HG02938 (cell line): ENCODE measurements at regions not wholly inside any gene's neighbourhood (a gene's known extent, or its start where the extent isn't known, plus 50 kb on each side); places are given as distances from the start of the nearest gene placed in this dataset.

Source experiments
- ATAC-seq: cut with Tn5 transposase; IDR thresholded peaks from one replicate; pipeline ENCODE4 v1.9.1; 2021; ENCODE audit warnings: mild to moderate bottlenecking, moderate library complexity; ENCODE audit not compliant: unreplicated experiment

DNA sequence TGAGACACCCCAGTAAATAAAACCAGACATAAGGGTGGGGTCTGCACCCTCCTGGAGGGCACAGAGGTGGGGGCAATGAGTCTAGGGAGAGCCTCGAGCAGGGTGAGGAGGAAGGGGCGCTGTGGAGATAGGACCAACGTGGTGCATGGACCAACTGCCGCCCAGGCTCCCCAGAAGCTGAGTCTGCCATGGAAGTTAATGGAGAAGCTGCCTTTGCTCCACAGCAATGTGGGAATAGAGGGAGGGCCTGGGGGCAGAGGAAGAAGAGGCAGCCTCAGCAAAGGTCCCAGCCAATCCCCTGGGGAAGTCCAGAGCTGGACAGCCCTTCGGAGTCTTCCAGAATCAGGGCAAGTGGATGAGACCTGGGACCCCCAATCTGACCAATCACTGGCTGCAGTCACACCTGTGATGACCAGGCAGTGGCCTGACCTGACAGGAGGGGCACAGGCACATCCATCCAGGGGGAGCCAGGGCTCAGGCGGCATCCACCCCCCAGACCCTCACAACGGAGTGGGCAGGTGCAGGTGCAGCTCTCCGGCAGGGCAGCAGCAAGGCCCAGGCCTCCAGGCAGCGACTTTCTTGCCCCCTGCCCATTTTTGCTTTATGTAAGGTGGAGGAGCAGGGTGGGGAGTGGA, 242.2 kb upstream of the PPP2R2D start:
- no peak for ATAC-seq

DNA sequence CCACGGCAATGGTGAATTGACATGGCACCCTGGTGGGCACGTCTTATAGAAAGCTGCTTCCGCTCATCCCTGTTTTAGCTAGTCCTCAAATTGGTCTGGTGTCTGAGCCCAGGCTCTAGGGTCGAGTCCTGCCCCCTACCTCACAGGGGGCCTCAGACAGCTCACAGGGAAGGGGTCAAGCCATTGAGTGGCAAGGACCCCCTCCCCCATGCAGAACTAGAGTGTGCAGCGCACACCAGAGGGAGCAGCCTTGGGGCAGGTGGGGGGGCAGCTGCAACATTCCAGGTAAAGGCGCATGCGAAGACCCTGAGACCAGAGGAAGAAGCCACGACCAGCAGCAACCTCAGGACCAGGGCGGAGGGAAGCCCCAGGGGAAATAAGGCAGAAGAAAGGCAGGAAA, 240.4 kb upstream of the PPP2R2D start:
- no peak for ATAC-seq

DNA sequence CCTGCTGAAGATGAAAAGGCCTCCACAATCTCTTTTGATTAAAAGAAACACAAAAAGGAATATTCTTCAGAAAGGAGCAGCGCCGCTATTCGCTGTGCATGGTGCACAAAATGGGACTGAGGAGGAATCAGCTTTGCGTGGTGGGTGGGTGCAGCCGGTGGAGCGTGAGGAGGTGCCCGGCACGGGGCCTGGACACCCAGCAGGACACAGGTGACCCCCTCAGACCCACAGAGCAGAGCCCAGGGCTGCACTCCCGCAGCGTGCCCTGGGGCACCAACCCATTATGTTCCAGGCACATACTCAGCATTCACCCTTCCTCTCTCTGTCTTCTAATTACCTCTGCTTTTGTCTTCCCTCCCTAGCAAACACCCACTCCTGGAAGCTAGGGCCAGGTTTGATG, 238.0 kb upstream of the PPP2R2D start:
- ATAC-seq = no peak

DNA sequence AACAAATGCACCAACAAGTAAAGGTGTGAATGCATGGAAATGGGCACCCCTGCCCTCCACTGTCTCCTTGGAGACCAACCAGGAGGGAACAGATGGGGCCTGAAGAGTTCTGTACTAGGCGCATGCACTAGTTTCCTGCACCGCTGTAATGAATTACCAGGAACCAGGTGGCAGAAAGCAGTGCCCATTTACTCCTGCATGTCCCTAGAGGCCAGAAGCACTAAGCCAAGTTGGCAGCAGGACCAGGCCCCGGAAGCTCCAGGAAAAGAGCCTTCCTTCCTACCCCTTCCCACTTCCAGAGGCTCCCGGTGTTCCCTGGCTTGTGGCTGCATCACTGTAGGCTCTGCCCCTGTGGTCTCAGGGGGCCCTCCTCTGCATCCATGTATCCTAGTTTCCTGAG, 237.5 kb upstream of the PPP2R2D start:
- ATAC-seq = no peak

DNA sequence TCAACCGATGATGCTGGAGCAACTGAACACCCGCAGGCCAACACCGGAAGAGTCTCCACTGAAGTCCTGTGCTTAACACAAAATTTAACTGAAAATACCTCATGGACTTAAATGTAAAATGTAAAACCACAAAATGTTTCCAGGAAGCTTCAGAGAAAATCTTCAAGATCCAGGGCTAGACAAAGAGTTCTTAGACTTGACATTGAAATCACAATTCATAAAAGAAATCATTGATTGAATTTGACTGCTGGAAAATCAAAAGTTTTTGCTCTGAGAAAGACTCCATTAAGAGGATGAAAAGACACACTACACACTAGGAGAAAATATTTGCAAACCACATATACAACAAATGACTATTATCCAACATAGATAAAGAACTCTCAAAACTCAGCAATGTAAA, 234.7 kb upstream of the PPP2R2D start:
- no peak for ATAC-seq

DNA sequence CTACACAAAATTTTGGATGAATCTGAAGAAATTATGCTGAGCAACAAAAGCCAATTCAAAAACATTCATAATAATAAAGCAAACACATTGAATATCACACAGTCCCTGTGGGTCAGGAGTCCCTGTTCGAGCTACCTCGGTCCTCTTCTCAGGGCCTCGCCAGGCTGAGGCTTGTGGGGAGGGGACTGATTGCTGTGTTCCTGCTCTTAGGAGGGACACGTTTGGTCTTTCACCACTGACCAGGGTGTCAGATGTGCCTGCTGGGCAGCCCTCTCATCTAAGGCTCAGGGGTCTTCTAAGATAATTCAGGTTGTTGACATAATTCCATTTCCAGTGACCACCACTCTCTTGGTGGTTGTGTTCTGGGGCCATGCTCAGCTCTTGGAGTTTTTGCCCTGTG, 233.8 kb upstream of the PPP2R2D start:
- ATAC-seq = no peak

DNA sequence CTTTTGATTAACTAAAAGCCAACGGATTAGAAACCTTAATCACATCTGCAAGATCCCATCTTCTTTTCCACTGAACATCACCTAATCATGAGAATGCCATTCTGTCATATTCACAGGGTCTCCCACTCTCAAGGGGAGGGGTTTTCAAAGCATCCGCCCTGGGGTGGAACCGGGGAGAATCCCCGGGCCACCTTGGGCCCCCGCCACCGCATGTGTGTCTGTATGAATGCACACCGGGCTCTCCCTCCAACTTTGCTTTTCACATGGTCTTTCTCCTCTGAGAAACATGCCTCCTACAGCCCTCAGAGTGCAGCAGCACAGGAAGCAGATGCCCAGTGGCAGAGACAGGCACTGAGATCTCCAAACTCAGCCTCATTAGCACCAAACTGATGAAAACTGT, 233.2 kb upstream of the PPP2R2D start:
- ATAC-seq = no peak

DNA sequence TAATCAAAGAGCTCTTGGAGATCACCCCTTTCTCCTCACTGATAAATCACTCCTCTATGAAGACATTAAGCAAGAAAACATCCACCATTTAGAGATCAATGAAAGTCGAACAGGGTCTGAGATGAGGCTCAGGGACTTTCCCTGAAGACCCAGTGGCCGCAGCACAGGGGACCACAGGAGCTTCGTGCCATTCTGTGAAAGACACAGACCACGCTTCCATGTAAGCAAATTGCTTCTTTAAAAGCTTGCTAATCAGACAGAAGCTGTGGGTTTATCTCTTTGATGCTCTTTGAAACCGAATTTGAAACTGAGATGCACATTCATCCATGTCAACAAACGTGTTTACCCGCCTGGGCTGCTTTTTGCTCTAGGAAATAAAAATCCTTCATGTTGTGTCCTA, 231.9 kb upstream of the PPP2R2D start:
- no peak for ATAC-seq

DNA sequence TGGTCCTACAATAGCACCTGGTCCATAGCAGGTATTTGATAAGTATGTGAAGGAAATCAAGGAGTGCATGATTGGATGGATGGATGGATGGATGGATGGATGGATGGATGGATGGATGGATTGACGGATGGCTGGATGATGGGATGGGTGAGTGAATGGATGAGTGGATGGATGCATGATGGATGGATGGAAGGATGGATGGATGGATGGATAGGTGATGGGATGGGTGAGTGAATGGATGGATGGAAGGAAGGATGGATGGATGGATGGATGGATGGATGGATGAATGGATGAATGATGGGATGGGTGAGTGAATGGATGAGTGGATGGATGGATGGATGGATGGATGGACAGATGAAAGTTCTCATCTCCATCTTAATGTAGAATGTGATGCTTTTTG, 231.0 kb upstream of the PPP2R2D start:
- no peak for ATAC-seq

DNA sequence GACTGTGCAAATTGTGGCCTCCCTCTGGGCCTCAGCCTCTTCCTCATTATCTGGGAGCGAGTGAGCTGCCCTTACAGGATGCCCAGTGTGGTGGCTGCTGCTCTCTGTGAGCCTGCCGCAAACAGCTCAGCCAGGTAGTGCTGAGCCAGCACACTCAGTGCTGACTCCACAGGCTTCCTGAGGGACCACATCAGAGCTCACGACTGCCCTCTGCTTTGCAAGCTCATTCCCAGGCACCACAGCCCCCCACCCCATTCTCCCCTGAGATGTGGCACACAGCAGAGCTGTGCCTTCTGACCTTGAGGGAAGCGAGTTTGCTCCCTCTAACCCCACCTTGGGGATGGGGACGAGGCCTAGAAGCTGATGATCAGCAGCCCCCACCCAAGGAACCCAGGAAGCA, 230.5 kb upstream of the PPP2R2D start:
- no peak for ATAC-seq

DNA sequence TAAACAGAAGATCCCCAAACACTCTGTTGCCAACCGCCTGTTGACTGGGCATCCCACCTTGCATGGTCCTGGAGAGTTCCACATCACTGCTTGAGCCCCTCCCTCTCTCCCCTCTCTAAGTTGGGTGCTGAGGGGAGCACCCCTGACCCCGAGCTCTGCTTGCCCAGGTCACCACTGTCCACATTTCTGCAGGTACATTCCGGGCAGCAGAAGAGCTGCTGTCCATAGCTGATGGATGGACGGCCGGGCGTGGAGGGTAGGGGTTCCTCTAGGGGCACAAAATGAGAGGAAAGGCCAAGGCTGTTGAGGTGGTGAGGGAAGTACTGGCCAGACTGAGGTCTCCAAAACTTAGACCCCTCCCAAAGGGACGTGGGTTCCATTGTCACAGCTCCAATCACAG, 227.4 kb upstream of the PPP2R2D start:
- no peak for ATAC-seq

DNA sequence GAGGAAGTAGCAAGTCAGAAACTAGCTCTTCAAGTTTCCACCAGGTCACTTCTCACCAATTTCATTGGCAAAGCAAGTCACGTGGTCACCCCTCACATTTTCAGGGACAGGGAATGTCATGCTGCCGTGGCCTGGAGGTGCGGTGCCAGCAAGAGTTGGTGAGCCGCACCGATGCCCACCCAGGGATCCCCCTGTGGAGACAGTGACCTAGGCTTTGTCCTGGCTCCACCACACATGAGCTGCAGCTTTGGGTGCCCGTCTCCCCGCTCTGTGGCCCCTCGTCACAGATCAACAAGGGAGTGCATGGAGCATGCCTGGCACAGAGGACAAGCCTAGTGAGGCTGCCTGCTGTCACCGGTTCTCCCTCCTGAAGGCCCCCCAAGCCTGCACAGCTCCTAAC, 226.7 kb upstream of the PPP2R2D start:
- no peak for ATAC-seq

DNA sequence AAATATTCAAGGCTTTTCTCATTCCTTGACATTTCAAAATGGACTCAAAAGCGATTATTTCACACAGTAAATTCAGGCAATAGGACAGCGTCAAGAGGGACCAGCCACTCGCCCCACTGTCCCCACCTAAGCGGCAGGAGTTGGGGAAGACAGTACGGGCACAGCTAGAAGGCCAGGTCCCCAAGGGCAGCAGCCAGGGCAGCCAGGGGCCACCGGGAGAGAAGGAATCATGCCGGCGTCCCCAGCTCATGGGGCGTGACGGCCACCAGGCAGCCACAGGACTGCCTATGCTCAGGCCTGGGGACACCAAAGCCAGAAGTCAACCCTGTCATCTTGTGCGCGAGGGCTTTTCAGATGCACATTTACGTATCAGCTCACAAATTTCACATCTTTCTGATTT, 225.7 kb upstream of the PPP2R2D start:
- no peak for ATAC-seq

DNA sequence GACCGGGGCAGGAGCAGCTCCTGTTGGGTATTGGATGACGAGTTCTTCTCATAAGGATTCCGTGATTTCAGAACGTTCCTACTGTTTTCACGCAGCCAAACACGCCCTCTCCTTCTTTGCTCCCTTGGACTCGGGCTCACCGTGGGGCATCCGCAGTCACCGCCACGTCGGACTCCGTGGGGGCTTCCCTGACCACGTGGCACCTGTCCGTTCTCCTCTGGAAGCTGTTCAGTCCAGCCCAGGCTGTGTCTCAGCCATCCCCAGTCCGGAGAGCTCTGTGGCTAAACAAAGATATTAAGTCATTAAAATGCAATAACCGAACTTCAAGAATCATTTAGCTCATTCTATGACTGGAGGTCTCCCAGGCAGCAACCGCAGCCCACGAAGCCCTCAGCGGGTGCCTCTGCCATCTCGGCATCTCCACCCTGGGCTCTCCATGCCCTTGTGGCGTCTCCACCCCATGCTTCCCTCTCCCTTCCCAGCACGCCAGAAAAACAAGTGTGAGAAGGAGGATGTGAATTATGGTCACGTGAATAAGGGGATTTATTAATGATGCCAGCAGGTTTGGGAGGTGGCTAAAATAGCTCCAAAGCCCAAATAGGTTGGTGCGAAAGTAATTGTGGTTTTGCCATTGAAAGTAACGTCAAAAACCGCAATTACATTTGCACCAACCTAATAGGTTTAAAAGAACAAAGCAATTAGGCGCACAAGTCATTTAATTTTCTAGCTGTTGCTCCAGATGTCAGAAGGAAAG, 224.6 kb upstream of the PPP2R2D start:
- ATAC-seq = no peak

DNA sequence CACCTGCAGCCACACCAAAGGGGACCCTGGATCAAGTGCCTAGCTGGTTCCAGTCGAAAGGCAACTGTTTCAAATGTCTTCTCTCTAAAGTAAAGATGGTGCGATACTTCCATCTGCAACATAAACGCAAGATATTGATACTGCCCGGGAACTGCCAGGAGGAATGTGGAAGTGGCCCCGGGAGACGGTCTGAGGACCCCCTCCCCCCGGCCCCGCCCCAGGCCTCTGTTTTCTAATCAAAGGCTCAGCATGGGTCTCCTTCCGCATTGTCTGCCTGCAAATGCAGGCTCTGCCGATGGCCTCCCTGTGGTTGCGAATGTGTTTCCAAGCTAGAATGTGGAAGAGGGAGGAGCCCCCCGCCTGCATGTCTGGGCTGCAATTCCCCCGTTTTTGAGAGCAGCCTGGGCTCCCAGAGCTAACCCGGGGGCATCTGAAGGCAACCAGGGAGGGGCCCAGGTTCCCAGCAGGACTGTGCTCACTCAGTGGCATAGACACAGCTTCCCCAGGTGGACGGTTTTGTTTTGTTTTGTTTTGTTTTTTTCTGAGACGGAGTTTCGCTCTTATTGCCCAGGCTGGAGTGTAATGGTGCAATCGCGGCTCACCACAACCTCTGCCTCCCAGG, 223.9 kb upstream of the PPP2R2D start:
- ATAC-seq = no peak

DNA sequence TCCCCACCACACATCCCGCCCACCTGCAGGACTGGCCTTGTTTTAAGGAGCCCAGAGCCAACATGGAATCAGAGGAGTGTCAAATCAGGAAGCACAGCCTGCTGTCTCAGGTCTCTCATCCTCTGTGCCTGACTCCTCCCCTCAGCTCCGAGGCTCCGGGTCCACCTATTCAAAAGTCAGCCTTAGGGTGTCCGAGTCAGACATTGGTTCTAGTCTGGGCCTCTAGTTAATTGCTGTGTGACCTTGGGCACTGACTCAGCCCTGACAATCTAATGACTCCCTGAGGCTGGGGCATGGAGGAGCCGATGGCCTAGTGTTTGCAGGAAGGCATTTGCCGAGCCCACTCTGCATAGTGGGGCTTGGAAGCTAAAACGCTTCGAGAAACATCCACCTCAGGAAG, 223.1 kb upstream of the PPP2R2D start:
- ATAC-seq = no peak

DNA sequence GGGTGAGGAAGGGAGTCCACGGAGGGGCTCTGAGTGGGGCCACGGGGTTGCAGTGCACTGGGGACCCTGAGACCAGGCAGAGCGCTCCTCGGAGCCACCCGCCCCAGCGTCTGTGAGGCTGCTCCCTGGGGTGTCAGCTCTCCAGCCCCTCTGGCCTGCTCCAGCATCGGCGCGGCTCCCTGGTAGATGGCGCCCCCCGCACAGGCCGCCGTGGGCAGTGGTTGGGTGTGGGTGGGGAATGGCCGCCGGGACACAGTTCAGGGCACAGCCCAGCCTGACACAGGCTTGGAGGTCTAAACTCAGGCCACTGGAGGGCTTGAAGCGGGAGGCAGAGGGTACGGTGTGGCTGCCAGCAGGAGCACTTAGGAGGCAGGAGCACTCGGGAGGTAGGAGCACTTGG, 222.6 kb upstream of the PPP2R2D start:
- ATAC-seq = no peak

DNA sequence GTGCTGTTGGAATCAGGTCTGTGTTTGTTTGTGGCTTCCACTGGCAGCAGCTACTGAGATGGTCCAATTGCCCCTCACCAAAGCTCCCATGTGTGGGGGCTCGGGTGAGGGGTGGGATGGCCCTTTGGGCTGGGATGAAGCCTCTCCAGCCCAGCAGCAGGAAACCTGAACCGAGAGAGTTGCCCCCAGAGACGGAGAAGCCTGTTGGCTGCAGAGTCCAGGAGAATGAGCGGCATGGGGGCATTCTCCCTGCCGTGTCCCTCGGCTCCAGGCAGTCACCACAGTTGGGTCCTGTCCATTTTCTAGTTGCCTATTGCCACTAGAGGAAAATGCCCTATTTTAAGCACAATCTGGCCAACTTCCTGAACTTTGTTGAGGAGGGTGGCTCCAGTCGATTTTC, 222.2 kb upstream of the PPP2R2D start:
- ATAC-seq = no peak

DNA sequence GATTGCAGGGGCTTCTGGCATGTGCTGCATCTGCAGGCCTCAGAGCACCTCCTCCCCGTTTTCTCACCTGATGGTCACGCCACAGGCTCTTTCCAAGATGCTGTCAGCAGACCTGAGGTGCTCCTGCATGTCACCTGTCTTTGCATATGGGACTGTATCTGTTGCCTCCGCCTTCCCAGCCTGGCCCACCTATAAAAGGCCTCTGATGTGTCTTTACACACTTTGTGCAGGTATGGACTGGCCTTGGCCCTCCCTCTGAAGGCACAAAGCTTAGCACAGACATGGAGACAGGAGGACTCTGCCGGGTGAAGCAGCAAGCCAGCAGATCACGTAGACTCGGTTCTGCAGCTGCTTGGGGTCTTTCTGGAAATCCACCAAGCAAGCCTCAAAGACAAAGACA, 220.9 kb upstream of the PPP2R2D start:
- no peak for ATAC-seq

DNA sequence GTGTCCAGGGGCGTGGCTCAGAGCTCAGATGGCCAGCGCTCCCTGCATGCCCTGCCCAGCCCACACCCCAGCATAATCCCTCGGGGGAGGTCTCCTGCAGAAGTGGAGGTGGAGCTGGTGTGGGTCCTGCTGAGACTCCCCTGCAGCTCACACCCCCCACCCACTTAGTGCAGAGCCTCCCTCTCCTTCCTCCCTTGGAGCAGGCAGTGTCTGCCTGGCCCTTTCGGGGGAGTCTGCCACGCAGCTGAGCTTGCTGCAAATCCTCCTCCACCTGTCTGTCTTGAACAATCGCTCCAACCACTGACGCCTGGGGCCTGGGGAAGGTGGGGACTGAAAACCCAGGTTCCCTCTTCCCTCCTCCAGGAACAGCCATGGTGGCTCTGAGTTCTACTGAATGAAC, 219.7 kb upstream of the PPP2R2D start:
- ATAC-seq = no peak

DNA sequence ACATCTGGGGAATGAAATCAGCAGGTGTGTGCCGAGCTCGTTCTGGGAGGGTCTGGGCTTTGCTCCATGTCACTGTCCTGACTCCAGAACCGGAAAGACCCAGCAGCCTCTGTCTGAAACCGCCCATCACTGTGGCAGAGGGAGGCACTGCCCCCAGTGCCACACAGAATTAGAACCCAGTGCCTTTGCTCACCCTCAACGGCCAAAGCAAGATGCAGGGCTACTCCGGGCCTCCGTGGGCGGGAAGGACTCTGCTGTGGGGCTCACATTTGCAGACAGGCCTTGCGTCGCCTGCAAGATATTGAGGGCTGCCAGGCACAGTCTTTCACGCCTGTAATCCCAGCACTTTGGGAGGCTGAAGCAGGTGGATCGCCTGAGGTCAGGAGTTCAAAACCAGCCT, 219.2 kb upstream of the PPP2R2D start:
- ATAC-seq = no peak

DNA sequence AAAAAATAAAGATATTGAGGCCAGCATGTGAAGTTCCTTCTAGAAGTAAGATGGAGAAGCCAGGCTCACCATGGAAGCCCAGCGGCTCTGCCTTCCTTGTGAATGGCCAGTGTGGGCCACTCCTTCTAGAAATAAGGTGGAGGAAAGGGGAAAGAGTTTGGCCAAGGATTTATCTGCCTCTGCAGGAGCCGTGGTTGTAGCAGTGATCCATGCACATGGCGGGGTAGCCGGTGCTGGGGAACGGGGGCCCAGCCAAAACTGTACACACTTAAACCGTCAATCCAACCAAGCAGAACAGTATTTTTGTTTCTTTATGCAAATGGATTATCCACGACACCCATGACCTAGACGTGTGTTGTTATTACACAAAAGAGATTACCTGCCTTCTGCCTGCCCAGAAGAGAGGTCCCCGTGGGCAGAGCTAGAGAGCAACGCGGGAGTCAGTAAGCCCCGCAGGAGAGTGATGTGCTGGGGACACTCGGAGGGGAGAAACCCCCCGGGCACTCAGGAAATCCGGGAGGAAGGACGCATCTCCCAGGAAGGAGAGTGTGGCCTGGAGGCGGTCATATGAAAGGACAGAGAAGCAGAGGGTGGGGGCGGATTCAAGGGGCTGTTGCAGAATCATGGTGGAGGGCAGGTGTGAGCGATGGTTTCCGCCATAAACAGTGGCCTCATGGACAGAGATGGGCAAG, 218.4 kb upstream of the PPP2R2D start:
- no peak for ATAC-seq
